ENCODE measurements at regions not wholly inside any gene's neighbourhood (a gene's known extent, or its start where the extent isn't known, plus 50 kb on each side); places are given as distances from the start of the nearest gene placed in this dataset.

DNA sequence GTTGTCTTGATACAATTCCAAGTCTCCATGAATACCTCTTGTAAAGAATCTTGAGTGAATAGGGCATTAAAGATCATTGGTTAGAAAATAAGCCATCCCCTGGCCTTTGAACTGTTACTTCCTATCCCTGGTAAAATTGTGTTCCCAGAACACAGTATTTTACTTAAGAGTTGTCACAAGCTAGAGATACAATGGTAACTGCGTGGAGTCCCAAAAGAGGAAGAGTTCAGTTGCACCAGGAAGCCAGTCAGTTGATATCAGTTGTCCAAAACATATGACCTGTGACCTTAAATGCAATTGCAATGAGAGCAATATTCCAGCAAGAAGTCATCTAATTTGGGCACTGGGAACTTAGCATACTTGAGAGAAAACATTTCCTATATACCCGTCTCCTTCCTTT lies 117.3 kb downstream of the NEDD1 start:
- ATAC-seq = no peak
- DNase-seq (ENCODE audit: low spot score) = no peak
- H3K4me2 ChIP-seq (ENCODE audit: low read depth, low read length) = no peak overlapping the region
- BruUV-seq (replicated peaks) = no TSS peak
- no peaks in the 10 kb centered on the region for H3K4me1 ChIP-seq (ENCODE audit: insufficient read depth, low read length)
- intact Hi-C loops (cut with micrococcal nuclease; ENCODE audit: unreplicated experiment) = no loop called here
- CTCF ChIA-PET (ENCODE audit: low intra/inter-chr PET ratio, low total read pairs) = no interaction called here
- WGBS (ENCODE audit: low lambda C conversion rate) = 17% methylated on average over 2 of the region's 2 CpGs
- H3K9ac ChIP-seq (ENCODE audit: insufficient read depth, low read depth, low read length) = no peak overlapping the region
- H3K27ac ChIP-seq (ENCODE audit: extremely low read length, insufficient read depth, low read length) = no peak overlapping the region
- no peak overlapping the region for H3K4me3 ChIP-seq (replicated peaks in 1 of 3; ENCODE audit: insufficient read depth in 1 of 3, low read depth in 2 of 3, low read length in 3 of 3)
- POLR2A ChIA-PET = no interaction called here
- H4K20me1 ChIP-seq (ENCODE audit: insufficient read depth, low read length) = no peaks in the 10 kb centered on the region
- H3K9me3 ChIP-seq (ENCODE audit: low read length) = no peaks in the 10 kb centered on the region
- H3K79me2 ChIP-seq (ENCODE audit: insufficient read depth, low read length) = no peaks in the 10 kb centered on the region
- TF ChIP-seq SP2 (CRISPR knock-in tag; IDR thresholded peaks at IDR 0.05) (no peak), MATR3 (CRISPR knock-in tag; IDR thresholded peaks at IDR 0.05) (no peak), ARNTL (CRISPR knock-in tag; IDR thresholded peaks at IDR 0.05) (no peak), ZSCAN30 (CRISPR knock-in tag; IDR thresholded peaks at IDR 0.05) (no peak), ZNF331 (CRISPR knock-in tag; IDR thresholded peaks at IDR 0.05) (no peak), ZNF777 (CRISPR knock-in tag; IDR thresholded peaks at IDR 0.05) (no peak), ZNF235 (CRISPR knock-in tag; IDR thresholded peaks at IDR 0.05; ENCODE audit: borderline replicate concordance) (no peak), ZNF713 (CRISPR knock-in tag; IDR thresholded peaks at IDR 0.05) (no peak)
- H2AFZ ChIP-seq (ENCODE audit: low read length) = no peak overlapping the region
- no peak for FAIRE-seq
- H3K36me3 ChIP-seq (replicated peaks in 1 of 2; ENCODE audit: control insufficient read depth in 1 of 2, insufficient read depth in 2 of 2, low read length in 2 of 2) = no peaks in the 10 kb centered on the region
- in situ Hi-C loops (cut with HindIII; ENCODE audit: extremely low pct_ligation_motif_present, low pct_unique_long_range_greater_than_20kb) = no loop called here
- no peaks in the 10 kb centered on the region for H3K27me3 ChIP-seq (ENCODE audit: control insufficient read depth in 1 of 2, insufficient read depth in 2 of 2, low read length in 2 of 2)

DNA sequence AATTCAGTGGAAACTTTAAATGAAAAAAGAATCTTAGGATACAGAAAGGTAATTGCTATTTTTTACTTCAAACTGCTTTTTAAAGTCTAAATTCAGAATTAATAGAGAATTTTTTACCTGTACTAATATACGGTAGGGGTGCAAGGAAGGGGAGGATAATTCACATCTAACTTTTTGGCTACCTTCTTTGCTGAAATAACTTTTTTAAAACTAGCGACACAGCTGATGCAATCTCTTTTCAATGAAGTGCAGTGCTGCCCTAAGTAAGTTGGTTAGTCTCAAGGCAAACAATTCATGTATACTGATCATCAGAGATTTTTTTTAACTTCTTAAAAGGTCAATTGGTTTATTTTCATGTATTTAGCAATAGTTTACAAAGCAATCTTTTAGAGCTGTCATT lies 119.8 kb downstream of the NEDD1 start:
- Histone ChIP-seq H3K79me2 (ENCODE audit: insufficient read depth, low read length) (no peaks in the 10 kb centered on the region), H3K36me3 (replicated peaks in 1 of 2; ENCODE audit: control insufficient read depth in 1 of 2, insufficient read depth in 2 of 2, low read length in 2 of 2) (no peaks in the 10 kb centered on the region), H3K9me3 (ENCODE audit: low read length) (no peaks in the 10 kb centered on the region), H3K4me3 (replicated peaks in 1 of 3; ENCODE audit: insufficient read depth in 1 of 3, low read depth in 2 of 3, low read length in 3 of 3) (no peak overlapping the region), H4K20me1 (ENCODE audit: insufficient read depth, low read length) (no peaks in the 10 kb centered on the region), H3K27ac (ENCODE audit: extremely low read length, insufficient read depth, low read length) (no peak overlapping the region), H3K9ac (ENCODE audit: insufficient read depth, low read depth, low read length) (no peak overlapping the region), H3K4me1 (ENCODE audit: insufficient read depth, low read length) (no peaks in the 10 kb centered on the region), H3K4me2 (ENCODE audit: low read depth, low read length) (no peak overlapping the region), H3K27me3 (ENCODE audit: control insufficient read depth in 1 of 2, insufficient read depth in 2 of 2, low read length in 2 of 2) (no peaks in the 10 kb centered on the region), H2AFZ (ENCODE audit: low read length) (no peak overlapping the region)
- in situ Hi-C loops (cut with HindIII; ENCODE audit: extremely low pct_ligation_motif_present, low pct_unique_long_range_greater_than_20kb) = no loop called here
- intact Hi-C loops (cut with micrococcal nuclease; ENCODE audit: unreplicated experiment) = no loop called here
- FAIRE-seq (no peak), ATAC-seq (no peak), DNase-seq (ENCODE audit: low spot score) (no peak)
- 5% methylated on average over 2 of the region's 2 CpGs for WGBS (ENCODE audit: low lambda C conversion rate)
- ChIA-PET CTCF (ENCODE audit: low intra/inter-chr PET ratio, low total read pairs) (no interaction called here), POLR2A (no interaction called here)
- no TSS peak for BruUV-seq (replicated peaks)
- TF ChIP-seq, protein P1, sequence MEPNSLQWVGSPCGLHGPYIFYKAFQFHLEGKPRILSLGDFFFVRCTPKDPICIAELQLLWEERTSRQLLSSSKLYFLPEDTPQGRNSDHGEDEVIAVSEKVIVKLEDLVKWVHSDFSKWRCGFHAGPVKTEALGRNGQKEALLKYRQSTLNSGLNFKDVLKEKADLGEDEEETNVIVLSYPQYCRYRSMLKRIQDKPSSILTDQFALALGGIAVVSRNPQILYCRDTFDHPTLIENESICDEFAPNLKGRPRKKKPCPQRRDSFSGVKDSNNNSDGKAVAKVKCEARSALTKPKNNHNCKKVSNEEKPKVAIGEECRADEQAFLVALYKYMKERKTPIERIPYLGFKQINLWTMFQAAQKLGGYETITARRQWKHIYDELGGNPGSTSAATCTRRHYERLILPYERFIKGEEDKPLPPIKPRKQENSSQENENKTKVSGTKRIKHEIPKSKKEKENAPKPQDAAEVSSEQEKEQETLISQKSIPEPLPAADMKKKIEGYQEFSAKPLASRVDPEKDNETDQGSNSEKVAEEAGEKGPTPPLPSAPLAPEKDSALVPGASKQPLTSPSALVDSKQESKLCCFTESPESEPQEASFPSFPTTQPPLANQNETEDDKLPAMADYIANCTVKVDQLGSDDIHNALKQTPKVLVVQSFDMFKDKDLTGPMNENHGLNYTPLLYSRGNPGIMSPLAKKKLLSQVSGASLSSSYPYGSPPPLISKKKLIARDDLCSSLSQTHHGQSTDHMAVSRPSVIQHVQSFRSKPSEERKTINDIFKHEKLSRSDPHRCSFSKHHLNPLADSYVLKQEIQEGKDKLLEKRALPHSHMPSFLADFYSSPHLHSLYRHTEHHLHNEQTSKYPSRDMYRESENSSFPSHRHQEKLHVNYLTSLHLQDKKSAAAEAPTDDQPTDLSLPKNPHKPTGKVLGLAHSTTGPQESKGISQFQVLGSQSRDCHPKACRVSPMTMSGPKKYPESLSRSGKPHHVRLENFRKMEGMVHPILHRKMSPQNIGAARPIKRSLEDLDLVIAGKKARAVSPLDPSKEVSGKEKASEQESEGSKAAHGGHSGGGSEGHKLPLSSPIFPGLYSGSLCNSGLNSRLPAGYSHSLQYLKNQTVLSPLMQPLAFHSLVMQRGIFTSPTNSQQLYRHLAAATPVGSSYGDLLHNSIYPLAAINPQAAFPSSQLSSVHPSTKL (CRISPR knock-in tag; IDR thresholded peaks at IDR 0.05) = no peak
- TF ChIP-seq MAFG (CRISPR knock-in tag; IDR thresholded peaks at IDR 0.05) (no peak), ZFX (CRISPR knock-in tag; IDR thresholded peaks at IDR 0.05; ENCODE audit: low read depth) (no peak), ZNF782 (CRISPR knock-in tag; IDR thresholded peaks at IDR 0.05; ENCODE audit: borderline replicate concordance) (no peak)
- TF ChIP-seq, protein P2, sequence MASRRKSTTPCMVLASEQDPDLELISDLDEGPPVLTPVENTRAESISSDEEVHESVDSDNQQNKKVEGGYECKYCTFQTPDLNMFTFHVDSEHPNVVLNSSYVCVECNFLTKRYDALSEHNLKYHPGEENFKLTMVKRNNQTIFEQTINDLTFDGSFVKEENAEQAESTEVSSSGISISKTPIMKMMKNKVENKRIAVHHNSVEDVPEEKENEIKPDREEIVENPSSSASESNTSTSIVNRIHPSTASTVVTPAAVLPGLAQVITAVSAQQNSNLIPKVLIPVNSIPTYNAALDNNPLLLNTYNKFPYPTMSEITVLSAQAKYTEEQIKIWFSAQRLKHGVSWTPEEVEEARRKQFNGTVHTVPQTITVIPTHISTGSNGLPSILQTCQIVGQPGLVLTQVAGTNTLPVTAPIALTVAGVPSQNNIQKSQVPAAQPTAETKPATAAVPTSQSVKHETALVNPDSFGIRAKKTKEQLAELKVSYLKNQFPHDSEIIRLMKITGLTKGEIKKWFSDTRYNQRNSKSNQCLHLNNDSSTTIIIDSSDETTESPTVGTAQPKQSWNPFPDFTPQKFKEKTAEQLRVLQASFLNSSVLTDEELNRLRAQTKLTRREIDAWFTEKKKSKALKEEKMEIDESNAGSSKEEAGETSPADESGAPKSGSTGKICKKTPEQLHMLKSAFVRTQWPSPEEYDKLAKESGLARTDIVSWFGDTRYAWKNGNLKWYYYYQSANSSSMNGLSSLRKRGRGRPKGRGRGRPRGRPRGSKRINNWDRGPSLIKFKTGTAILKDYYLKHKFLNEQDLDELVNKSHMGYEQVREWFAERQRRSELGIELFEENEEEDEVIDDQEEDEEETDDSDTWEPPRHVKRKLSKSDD (CRISPR knock-in tag; IDR thresholded peaks at IDR 0.05; ENCODE audit: low read depth) = no peak
